GM12878 (cell line): ENCODE measurements at regions not wholly inside any gene's neighbourhood (a gene's known extent, or its start where the extent isn't known, plus 50 kb on each side); places are given as distances from the start of the nearest gene placed in this dataset.

Experiments used
- ATAC-seq: fragments of 200-7000 bp; cut with Tn5 transposase; 3 replicates; pipeline ENCODE4 v1.9.1; 2020; ENCODE audit warnings: mild to moderate bottlenecking, moderate library complexity
- BruUV-seq: library from RNA; stranded (reverse); fragments of 400-500 nt; replicated peaks from 2 replicates; lab custom pipeline; 2021; lab: Mats Ljungman, UMichigan
- CTCF ChIA-PET: fragments of 300-600 bp; sonication (Branson Sonifier 250); formaldehyde crosslinking; extraction: SDS; loops from one replicate; lab custom pipeline; 2021; ENCODE audit warnings: inconsistent platforms; lab: Yijun Ruan, JAX
- POLR2A ChIA-PET: fragments of 350-600 bp; formaldehyde crosslinking; extraction: SDS; loops from one replicate; lab custom pipeline; 2021; ENCODE audit warnings: inconsistent platforms; lab: Charles Lee
- RAD21 ChIA-PET: fragments of 300-600 bp; sonication (Branson Sonifier 250); formaldehyde crosslinking; loops from one replicate; lab custom pipeline; 2023; ENCODE audit warnings: antibody characterized with exemption; ENCODE audit not compliant: unreplicated experiment; lab: Charles Lee
- SMC1A ChIA-PET: fragments of 300-600 bp; sonication (Branson Sonifier 250); formaldehyde crosslinking; loops from one replicate; lab custom pipeline; 2023; ENCODE audit not compliant: unreplicated experiment, uncharacterized antibody; lab: Charles Lee
- DNase-seq: peaks from one replicate; pipeline ENCODE4 v3.0.0-alpha.2; 2011; ENCODE audit warnings: low read depth, low spot score
- FAIRE-seq: peaks from 3 replicates; lab custom pipeline; 2011; peaks lifted over from hg19 to GRCh38; lab: Jason Lieb, UNC
- H2AFZ ChIP-seq: 2 replicates; pipeline ENCODE4 v1.6.0; 2011; ENCODE audit warnings: low read depth, low read length, control low read depth; ENCODE audit not compliant: control insufficient read depth
- H3K27ac ChIP-seq: 2 replicates; pipeline ENCODE4 v1.5.1; 2011; ENCODE audit warnings: control low read depth; ENCODE audit not compliant: control insufficient read depth, insufficient read depth
- H3K27me3 ChIP-seq, 2 experiments: replicated peaks in 1 of 2; 2 replicates each; pipeline versions ENCODE4 v1.6.0 to v1.6.1; 2011; ENCODE audit warnings: low read length in 1 of 2; ENCODE audit not compliant: control insufficient read depth in 2 of 2, insufficient read depth in 2 of 2
- H3K36me3 ChIP-seq, 2 experiments: 2 replicates each; pipeline ENCODE4 v1.5.1; 2011; ENCODE audit warnings: low read length in 1 of 2; ENCODE audit not compliant: control insufficient read depth in 2 of 2, insufficient read depth in 2 of 2
- H3K4me1 ChIP-seq: 2 replicates; pipeline ENCODE4 v1.6.1; 2011; ENCODE audit warnings: mild to moderate bottlenecking, low read length, moderate library complexity, mixed read lengths; ENCODE audit not compliant: control insufficient read depth, insufficient read depth
- H3K4me2 ChIP-seq: 2 replicates; pipeline ENCODE4 v1.6.0; 2011; ENCODE audit warnings: control low read depth; ENCODE audit not compliant: control insufficient read depth, insufficient read depth
- H3K4me3 ChIP-seq: fragments of 200-600 bp; sonication (generic); 2 replicates; pipeline ENCODE4 v1.5.1; 2016
- H3K79me2 ChIP-seq: 2 replicates; pipeline ENCODE4 v1.6.0; 2011; ENCODE audit warnings: low read length; ENCODE audit not compliant: control insufficient read depth, insufficient read depth
- H3K9ac ChIP-seq: 2 replicates; pipeline ENCODE4 v1.8.0; 2011; ENCODE audit warnings: low read length, control low read depth, mixed read lengths; ENCODE audit not compliant: control insufficient read depth, insufficient read depth
- H3K9me3 ChIP-seq: replicated peaks from 3 replicates; pipeline ENCODE4 v1.5.1; 2011; ENCODE audit warnings: mild to moderate bottlenecking, low read length; ENCODE audit not compliant: control insufficient read depth, insufficient read depth
- H4K20me1 ChIP-seq: 2 replicates; pipeline ENCODE4 v1.6.0; 2011; ENCODE audit not compliant: control insufficient read depth, insufficient read depth
- BCL11A ChIP-seq: IDR thresholded peaks from 2 replicates; pipeline ENCODE4 v1.6.1; 2011; ENCODE audit warnings: low read depth, low read length
- BMI1 ChIP-seq: fragments of 450-650 bp; IDR thresholded peaks from 2 replicates; pipeline ENCODE4 v1.6.1; 2016; ENCODE audit warnings: mild to moderate bottlenecking, moderate library complexity, borderline replicate concordance
- CBFB ChIP-seq: IDR thresholded peaks from 2 replicates; pipeline ENCODE4 v1.6.1; 2016; ENCODE audit warnings: antibody characterized with exemption, low read depth
- CHD2 ChIP-seq: IDR thresholded peaks from 2 replicates; pipeline ENCODE4 v1.6.1; 2011; ENCODE audit warnings: low read depth, low read length, improper control_type of control experiment, borderline replicate concordance
- HDGF ChIP-seq: fragments of 450-650 bp; IDR thresholded peaks from 2 replicates; pipeline ENCODE4 v1.6.1; 2016; ENCODE audit warnings: antibody characterized with exemption
- PAX8 ChIP-seq: fragments of 450-650 bp; IDR thresholded peaks from 2 replicates; pipeline ENCODE4 v1.6.1; 2017; ENCODE audit warnings: mild to moderate bottlenecking, moderate library complexity
- POLR2A ChIP-seq: IDR thresholded peaks from 2 replicates; pipeline ENCODE4 v1.6.1; 2011; ENCODE audit warnings: low read depth, mild to moderate bottlenecking, low read length
- SIN3A ChIP-seq: IDR thresholded peaks from 2 replicates; pipeline ENCODE4 v1.6.1; 2012; ENCODE audit warnings: low read depth, low read length, improper control_type of control experiment
- SREBF1 ChIP-seq: IDR thresholded peaks from 2 replicates; pipeline ENCODE4 v1.6.1; 2012; ENCODE audit warnings: mild to moderate bottlenecking, low read length
- YY1 ChIP-seq: IDR thresholded peaks from 2 replicates; pipeline ENCODE4 v1.6.1; 2011; ENCODE audit warnings: low read depth, mild to moderate bottlenecking, low read length
- ZBTB11 ChIP-seq: fragments of 450-650 bp; formaldehyde crosslinking; IDR thresholded peaks from 2 replicates; pipeline ENCODE4 v1.5.0; 2022; ENCODE audit warnings: mild to moderate bottlenecking, missing genetic modification characterization
- ZNF207 ChIP-seq: fragments of 450-650 bp; IDR thresholded peaks from 2 replicates; pipeline ENCODE4 v1.6.1; 2014; ENCODE audit warnings: antibody characterized with exemption, mild to moderate bottlenecking, borderline replicate concordance
- WGBS: methylation state at CpG from one replicate; pipeline ENCODE4 v1.1.6; 2016; ENCODE audit warnings: low lambda C conversion rate; ENCODE audit not compliant: insufficient replicate concordance, insufficient coverage; ENCODE audit errors: missing lambda C conversion rate; 5-methylcytosine and 5-hydroxymethylcytosine counted together
- in situ Hi-C: fragments of 300-500 bp; cut with MboI; formaldehyde crosslinking; loops from 9 replicates; pipeline ENCODE4 v1.14.3; 2018; ENCODE audit warnings: mixed read lengths
- intact Hi-C: fragments of 100-400 bp; cut with micrococcal nuclease; formaldehyde crosslinking; loops from one replicate; pipeline ENCODE4 v1.14.2; 2022; ENCODE audit not compliant: unreplicated experiment
- TF ChIP-seq, protein P1 (sequence below): IDR thresholded peaks from 2 replicates; pipeline ENCODE4 v1.6.1; 2011; ENCODE audit warnings: low read depth, low read length, improper control_type of control experiment, borderline replicate concordance
- TF ChIP-seq, protein P2 (sequence below): fragments of 450-650 bp; IDR thresholded peaks from 2 replicates; pipeline ENCODE4 v1.6.1; 2018; ENCODE audit warnings: borderline replicate concordance, mild to moderate bottlenecking; ENCODE audit not compliant: partially characterized antibody

DNA sequence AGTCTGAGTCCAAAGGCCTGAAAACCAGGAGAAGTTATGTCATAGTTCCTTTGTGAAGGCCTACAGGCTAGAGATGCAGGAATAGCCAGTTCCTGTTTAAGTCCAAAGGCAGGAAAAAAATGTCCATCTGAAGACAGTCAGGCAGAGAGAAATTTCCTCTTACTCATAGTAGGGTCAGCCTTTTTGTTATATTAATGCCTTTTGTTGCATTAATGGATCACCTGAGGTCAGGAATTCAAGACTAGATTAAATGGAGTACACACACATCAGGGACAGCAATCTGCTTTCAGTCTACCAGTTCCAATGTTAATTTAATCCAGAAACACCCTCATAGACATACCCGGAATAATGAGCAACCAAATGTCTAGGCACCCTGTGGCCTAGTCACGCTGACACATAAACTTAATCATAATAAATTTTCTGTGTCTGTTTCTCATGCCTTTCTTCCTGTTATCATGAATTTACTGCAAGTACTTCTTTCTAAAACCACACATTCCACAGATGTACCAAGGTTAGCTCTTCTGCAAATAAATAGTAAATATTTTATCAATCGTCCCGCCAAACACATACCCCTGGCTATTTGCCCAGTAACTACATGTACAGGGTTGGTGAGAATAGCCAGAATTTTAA lies 703.9 kb downstream of the EFNA5 start (continued):
- TF ChIP-seq, protein P1, sequence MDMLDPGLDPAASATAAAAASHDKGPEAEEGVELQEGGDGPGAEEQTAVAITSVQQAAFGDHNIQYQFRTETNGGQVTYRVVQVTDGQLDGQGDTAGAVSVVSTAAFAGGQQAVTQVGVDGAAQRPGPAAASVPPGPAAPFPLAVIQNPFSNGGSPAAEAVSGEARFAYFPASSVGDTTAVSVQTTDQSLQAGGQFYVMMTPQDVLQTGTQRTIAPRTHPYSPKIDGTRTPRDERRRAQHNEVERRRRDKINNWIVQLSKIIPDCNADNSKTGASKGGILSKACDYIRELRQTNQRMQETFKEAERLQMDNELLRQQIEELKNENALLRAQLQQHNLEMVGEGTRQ = no peak
- TF ChIP-seq BMI1 (no peak), YY1 (no peak), HDGF (no peak)
- TF ChIP-seq, all 136 proteins: peak for 0

DNA sequence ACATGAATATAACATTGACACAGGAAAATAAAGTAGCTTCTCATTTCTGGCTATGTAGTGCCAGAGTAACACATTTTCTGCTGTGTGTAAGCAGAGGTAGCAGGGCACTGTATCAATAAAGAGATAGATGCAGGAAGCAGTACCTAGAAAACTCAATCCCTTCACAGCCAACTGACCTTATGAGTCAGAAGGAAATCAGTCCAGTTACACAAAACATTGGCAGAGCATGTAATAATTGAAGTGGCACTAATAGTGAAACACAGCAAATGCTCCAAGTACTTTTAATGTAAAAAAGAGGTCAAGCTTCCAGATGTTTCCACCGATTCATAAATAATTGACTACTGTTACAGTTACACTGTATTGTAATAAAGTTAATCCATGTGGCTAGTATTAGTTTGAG lies 706.6 kb downstream of the EFNA5 start:
- H3K4me2 ChIP-seq = no peak overlapping the region
- no peak for TF ChIP-seq ZBTB11 (CRISPR knock-in tag)
- no peak for TF ChIP-seq SIN3A
- no peak for TF ChIP-seq CHD2
- TF ChIP-seq POLR2A = no peak
- TF ChIP-seq ZNF207 = no peak
- TF ChIP-seq CBFB = no peak
- no peak for TF ChIP-seq PAX8
- TF ChIP-seq, protein P2, sequence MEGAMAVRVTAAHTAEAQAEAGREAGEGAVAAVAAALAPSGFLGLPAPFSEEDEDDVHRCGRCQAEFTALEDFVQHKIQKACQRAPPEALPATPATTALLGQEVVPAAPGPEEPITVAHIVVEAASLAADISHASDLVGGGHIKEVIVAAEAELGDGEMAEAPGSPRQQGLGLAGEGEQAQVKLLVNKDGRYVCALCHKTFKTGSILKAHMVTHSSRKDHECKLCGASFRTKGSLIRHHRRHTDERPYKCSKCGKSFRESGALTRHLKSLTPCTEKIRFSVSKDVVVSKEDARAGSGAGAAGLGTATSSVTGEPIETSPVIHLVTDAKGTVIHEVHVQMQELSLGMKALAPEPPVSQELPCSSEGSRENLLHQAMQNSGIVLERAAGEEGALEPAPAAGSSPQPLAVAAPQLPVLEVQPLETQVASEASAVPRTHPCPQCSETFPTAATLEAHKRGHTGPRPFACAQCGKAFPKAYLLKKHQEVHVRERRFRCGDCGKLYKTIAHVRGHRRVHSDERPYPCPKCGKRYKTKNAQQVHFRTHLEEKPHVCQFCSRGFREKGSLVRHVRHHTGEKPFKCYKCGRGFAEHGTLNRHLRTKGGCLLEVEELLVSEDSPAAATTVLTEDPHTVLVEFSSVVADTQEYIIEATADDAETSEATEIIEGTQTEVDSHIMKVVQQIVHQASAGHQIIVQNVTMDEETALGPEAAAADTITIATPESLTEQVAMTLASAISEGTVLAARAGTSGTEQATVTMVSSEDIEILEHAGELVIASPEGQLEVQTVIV = no peak
- no peak for TF ChIP-seq BCL11A
- no peak for TF ChIP-seq SREBF1
- H2AFZ ChIP-seq = no peak overlapping the region
- POLR2A ChIA-PET = no interaction called here
- no peak overlapping the region for H3K27ac ChIP-seq
- FAIRE-seq = no peak
- BruUV-seq = no TSS peak
- no peaks in the 10 kb centered on the region for H4K20me1 ChIP-seq
- DNase-seq = no peak
- CTCF ChIA-PET = interaction anchor here (0.6 kb wide), 1 partner anchor 756 kb away, joined by 4 read pairs; no protein-coding TSS in a partner anchor
- RAD21 ChIA-PET = no interaction called here
- SMC1A ChIA-PET = no interaction called here
- peak; percentile 22; the same call in 1 of the 3 replicates for ATAC-seq
- no peaks in the 10 kb centered on the region for H3K36me3 ChIP-seq
- WGBS = 0% methylated on average over 1 of the region's 1 CpG
- H3K4me3 ChIP-seq = no peak overlapping the region
- no peaks in the 10 kb centered on the region for H3K79me2 ChIP-seq
- no peaks in the 10 kb centered on the region for H3K9me3 ChIP-seq
- no peaks in the 10 kb centered on the region for H3K27me3 ChIP-seq
- intact Hi-C loops = no loop called here
- no peak overlapping the region for H3K9ac ChIP-seq
- H3K4me1 ChIP-seq = no peaks in the 10 kb centered on the region
- in situ Hi-C loops = no loop called here
